ENCODE measurements at regions not wholly inside any gene's neighbourhood (a gene's known extent, or its start where the extent isn't known, plus 50 kb on each side); places are given as distances from the start of the nearest gene placed in this dataset.

DNA sequence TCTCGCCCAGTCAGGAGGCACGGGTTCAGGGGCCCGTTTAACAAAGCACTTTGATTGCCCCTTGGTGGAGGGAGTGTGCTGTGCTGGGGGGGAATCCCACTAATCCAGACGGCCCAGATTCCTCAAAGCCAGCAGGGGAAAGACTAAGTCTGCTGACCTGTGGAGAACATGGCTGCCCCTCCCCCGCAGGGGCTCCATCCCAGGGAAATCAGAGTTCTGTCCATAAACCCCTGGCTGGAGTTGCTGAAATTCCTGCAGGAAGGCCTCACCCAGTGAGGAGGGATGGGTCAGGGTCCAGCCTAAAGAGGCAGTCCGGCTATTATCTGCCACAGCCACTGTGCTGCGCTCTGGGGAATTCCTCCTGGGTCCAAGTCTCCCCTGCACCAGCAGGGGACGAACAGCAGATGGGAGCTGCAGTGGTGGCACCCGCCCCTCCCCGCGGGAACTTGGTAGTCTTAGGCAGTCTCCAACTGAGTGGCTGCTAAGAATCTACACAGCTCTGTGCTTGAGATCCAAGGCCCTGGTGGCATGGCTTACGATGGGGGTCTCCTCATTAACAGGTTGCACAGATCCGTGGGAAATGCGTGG is 174.0 kb upstream of the DAB2 start:
- no peak for DNase-seq (ENCODE audit: extremely low read depth, low read depth, low spot score)

DNA sequence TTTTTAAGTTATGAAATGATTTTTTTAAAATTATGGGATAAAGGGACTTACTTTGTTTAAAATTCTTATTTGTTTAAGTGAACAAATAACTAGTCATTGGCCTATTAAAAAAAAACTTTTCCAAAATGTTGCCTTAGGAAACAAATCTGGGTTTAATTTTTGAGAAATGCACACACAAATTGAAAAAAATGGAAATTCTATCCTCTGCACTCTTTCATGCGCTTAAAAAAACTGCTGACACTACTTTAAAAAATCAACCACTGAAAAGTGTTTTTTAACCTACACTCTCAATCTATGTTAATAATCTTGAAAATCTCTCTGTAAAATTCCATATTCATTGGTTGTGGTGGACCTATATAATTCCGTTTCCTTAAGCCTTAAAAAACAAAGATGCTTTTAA is 163.4 kb upstream of the DAB2 start:
- no peak for DNase-seq (ENCODE audit: extremely low read depth, low read depth, low spot score)

DNA sequence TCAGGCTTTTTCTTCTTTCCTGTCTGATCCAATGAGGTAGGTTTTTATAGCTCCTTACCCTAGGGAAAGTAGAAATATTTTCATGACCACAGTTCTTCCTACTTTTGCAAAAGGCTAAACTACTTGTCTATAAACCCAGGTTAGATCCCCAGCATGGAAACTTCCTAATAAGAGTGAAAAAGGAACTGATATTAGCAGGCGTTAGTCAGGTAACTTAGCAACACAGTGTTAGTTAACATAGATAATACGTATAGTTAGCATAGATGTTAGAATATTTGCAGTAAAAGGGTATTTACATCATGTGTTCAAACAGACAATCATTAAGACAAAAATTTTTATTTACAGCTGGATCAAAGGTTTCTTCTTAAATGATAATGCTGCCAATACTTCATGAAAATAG is 162.9 kb upstream of the DAB2 start:
- no peak for DNase-seq (ENCODE audit: extremely low read depth, low read depth, low spot score)

DNA sequence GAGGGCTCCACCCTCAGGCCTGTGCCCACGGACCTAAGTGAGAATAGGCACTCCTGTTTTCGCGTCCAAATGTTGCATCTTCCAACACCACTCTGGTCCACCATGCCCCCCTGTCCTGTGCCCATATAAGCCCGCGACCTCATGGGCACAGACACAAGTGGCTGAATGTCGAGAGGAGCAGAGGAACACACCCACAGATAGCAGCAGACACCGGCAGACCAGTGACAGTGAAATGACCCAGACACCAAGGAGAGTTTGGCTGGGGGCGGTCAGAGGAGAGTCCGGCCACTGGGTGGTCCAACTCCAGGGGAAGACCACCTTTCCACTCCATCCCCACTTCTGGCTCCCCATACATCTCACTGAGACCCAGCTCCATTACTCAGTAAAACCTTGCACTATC is 161.4 kb upstream of the DAB2 start:
- DNase-seq (ENCODE audit: extremely low read depth, low read depth, low spot score) = no peak

DNA sequence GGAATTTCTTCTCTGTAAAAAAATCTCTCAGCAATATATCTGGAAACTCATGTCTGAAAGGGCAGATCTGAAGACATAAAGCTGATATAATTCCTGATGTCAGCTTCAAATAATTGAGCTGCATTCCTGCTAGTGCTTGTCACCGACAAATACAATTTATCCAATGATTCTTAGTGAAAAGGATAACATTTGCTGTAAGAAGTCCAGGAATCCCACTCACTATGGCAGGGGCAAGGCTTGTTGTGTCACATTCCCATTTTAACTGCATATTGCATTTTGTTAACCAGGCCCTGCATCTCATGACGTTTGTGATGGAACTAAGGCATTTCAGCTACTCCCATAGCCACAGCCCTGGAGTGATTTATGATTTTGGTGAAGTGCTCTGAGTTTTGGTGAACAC is 160.1 kb upstream of the DAB2 start:
- no peak for DNase-seq (ENCODE audit: extremely low read depth, low read depth, low spot score)

DNA sequence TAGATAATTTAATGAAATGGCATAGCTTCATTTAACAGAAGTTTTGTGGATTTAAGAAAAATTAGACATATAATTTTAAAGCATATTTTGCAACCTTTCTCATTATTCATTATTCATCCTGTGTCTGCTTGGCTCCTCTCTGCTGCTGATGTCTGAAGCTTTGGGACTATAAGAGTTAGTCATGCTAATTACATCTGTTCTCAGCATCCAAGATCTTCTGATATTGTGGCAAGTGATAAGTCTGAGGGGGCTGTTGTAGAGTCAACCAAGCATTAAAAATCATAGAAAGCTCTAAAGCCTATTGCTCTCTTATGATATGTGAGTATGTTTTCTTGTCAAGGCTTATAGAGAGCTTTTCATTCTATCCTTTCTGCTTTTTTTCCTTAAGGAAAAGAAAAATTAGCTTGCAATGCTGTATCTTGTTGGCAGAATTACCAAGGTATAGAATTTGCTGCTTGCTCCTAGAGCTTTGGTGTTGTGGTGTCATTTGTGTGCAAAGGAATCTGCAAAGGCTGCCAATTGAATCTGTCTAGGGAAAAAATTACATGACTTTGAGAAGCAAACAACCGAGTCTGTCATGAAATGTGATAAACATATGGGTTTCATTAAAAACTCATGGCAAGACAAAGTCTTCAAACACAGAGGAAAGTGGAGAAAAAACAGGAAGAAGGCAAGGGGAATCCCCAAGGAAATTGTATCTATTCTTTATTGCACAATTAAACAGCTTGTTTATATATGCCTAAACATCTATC is 156.1 kb upstream of the DAB2 start:
- no peak for DNase-seq (ENCODE audit: extremely low read depth, low read depth, low spot score)

DNA sequence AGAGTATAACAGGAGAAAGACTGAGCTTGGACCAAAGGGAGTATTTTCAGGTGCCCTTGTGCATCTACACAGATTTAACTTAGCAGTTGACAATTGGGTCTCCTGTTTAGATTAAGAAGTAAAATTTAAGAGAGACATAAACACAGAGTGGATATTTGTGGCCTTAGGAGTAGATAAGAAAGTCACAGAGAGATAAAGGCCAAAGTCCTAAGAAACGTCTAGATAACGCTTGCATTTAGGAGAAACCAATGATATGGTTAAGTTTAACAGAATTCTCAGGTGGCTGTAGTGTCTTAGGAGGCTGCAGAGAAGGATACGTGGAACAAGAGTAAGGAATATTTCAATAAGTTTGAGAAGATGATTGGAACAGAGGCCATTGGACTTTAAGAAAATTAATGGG is 155.0 kb upstream of the DAB2 start:
- DNase-seq (ENCODE audit: extremely low read depth, low read depth, low spot score) = no peak

DNA sequence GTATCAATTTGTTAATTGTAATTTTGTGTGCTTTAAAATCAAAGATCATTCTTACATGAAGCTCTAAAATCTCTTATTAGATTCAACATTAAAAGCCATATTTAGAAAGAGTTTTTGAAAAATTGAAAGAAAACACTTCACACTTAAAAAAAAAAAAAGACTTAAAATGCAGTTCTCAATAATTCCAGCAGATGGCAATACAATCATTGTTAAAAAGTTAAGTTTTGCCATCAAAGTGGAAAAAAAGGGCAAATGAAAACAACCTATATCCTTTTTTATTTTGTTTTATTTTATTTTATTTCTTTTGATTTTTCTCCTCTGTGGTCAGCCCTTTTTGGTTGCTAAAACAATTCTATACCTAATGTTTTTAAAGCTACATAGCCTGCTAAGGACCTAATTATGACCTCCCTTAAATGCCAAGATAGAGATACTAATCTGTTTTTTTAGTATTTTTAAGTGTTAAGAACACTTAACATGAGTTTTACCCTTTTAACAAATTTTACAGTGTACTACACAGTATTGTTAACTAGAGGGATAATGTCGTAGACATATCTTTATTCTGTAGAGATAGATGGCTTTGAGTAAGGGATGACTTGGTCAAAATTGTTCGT is 154.2 kb upstream of the DAB2 start:
- no peak for DNase-seq (ENCODE audit: extremely low read depth, low read depth, low spot score)

DNA sequence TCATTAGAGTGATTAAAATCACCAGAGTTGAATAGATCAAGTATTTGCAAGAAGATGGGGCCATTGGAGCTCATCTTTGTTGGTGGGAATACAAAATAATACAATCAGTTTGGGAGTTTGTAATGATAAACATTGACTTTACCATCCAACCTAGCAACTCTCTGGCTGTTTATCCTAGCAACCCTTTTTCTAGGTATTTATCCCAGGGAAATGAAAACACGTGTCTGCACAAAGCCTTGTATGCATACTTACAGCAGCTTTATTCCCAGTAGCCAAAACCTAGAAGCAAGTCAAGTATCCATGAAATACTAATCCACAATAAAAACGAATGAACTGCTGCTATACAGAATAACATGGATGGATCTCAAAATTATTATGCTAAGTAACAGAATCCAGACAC is 152.7 kb upstream of the DAB2 start:
- no peak for DNase-seq (ENCODE audit: extremely low read depth, low read depth, low spot score)

DNA sequence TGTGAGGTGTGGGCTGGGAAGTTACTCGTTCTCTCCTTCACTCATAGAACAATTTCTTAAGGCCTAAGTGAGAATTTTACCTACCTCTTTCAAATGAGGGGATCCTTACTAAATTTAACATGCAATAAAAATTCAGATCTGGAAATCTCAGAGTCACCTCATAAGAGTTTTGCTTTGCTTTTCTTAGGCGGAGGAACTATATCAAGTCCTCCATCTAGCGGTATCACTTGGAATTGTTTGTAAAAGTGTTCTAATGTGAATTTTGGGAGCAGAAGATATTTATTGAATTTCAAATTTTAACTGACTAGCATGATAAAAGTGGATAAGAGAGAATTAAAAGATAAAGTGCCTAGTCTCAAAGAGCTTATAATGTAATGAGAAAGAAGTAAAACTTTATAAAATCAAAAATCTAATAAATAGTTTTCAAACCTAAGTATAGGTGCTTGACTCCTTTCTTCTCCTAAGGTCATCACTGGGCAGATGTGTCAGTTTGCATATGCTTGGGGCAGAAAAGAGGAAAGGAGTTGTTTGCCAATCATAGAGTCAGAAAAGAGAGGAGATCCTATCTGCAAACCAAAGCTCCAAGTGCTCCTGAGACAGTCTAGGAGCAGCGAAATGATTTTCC is 145.7 kb upstream of the DAB2 start:
- DNase-seq (ENCODE audit: extremely low read depth, low read depth, low spot score) = peak; percentile 58

DNA sequence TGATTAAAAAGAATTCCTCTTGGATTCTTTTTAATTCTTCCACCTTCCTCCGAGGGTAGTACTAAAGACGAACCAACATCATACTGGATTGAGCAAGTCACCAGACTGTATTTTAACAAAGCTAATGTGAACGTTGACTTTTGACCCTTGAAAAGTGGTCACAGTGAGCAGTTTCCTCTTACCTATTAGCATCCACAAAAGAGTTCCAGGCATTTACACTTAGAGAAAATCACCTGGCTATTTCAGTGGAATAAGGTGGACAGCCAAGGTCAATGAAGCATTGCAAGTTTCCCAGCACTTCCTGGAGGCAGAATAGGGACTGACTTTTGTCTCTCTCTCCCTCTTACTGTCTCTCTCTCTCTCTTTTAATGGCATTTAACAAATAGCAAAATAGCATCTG is 145.1 kb upstream of the DAB2 start:
- DNase-seq (ENCODE audit: extremely low read depth, low read depth, low spot score) = no peak

DNA sequence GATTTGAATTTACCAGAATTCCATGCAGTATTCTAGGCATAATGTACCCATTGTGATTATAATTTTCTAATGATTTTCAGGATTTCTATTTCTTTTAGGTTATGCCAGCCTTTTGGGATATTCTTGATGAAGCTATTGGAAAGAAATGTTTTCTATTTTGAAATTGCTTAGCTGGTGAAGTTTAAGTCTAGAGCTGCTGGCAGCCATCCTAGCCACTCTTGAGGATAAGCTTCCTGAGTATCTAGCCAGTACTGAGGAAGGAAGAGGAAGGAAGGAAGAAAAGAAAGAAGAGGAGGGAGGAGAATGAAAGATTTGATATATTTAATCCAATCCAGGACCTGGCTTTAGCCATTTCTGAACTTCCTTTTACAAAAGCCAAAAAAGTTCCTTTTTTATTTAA is 142.1 kb upstream of the DAB2 start:
- no peak for DNase-seq (ENCODE audit: extremely low read depth, low read depth, low spot score)

DNA sequence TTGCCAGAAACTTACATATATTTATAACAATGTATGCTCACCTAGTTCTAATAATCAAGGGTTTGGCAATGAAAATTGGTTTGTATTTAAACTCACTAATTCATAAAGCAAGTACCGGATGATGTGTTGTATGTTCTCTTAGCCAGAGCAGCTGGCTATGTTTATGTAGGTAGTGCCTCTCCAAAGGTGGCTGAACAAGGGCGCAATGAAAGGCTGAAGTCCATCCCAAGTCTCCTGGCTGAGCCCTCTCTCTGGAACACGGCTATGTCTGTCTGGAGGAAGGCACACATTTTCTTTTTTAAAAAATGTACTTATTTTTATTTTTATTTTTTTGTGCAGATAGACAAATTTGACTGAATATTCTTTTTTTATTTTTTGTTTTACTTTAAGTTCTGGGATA is 141.2 kb upstream of the DAB2 start:
- DNase-seq (ENCODE audit: extremely low read depth, low read depth, low spot score) = no peak

DNA sequence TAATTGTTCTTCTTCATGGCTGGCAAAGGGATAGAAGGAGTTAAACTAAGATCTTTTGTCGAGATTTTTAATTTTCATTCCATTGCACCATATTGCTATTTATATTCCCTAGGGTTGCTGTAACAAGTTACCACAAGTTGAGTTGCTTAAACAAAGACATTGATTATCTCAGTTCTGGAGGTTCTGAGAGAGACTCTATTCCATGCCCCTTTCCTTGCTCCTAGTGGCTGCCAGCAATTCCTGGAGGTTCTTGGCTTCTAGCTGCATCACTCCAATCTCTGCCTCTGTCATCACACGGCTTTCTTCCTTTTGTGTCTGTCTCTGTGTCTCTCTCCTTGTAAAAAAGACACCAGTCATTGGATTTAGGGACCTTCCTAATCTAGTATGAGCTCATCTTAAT is 136.6 kb upstream of the DAB2 start:
- no peak for DNase-seq (ENCODE audit: extremely low read depth, low read depth, low spot score)

DNA sequence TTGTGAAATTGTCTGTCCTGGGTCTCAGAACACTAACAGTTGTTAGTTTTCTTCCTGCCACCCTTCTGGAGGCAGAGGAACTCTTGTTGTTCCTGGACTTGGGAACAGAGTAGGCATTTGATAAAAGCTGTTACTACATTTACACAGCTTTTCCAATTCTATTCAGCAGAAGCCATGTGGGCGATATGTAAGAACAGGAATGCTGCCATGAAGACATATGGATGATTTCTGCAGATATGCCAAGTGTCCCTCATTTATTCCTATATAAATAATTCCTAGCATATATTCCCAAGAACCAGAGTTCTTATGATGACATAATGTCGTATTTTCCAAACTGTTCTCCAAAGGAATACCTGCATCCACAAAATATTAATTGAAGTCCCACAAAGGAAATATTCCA is 135.9 kb upstream of the DAB2 start:
- DNase-seq (ENCODE audit: extremely low read depth, low read depth, low spot score) = no peak

DNA sequence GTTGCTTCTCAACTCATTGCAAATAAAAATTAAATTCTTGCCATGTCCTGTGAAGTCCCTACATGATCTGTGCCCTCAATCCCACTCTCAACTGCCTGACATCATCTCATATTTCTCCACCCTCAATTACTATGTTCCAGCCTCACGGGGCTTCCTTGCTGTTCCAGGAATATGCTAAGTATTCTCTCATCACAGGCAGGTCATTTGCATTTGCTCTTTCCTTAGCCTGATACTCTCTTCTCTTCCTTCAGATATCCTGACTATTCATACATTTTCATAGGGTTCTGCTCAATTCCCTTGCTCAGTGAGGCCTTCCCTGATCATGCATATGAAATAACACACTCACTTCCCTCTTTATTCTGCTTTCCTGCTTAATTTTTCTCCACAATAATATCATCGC is 135.1 kb upstream of the DAB2 start:
- DNase-seq (ENCODE audit: extremely low read depth, low read depth, low spot score) = no peak

DNA sequence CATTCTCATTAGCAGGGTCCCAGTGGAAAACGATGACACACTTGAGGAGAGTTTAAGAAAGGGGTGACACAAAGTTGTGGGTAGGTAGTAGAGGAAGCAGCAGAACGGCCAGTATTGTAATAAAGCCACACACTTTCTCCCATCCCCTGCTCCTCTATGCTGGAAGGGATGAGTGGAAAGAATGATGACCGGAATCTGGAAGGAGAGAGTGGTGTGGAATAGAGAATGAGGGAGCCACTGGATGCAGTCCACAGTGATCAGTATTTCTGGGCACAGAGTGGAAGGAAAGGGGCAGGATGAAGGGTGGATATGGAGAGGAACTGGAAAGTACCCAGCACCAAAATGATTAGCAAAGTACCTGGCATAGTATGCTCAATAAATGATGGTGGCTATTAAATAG is 133.8 kb upstream of the DAB2 start:
- no peak for DNase-seq (ENCODE audit: extremely low read depth, low read depth, low spot score)

DNA sequence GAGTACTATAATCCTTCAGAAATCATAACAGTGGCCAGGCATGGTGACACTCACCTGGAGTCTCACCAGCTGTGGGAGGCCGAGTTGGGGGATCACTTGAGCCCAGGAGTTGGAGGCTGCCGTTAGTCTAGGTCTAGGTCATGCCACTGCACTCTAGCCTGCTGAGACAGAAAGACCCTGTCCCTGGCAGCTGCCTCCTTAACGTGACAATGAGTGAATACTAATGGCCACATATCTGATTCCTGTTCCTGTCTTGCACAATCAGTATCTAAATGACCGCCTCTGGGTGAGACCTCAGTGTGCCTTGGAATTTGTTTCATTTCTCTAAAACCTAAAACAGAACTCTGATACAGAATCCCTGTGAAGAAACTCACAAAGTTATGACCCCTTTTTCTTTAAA is 131.0 kb upstream of the DAB2 start:
- no peak for DNase-seq (ENCODE audit: extremely low read depth, low read depth, low spot score)

DNA sequence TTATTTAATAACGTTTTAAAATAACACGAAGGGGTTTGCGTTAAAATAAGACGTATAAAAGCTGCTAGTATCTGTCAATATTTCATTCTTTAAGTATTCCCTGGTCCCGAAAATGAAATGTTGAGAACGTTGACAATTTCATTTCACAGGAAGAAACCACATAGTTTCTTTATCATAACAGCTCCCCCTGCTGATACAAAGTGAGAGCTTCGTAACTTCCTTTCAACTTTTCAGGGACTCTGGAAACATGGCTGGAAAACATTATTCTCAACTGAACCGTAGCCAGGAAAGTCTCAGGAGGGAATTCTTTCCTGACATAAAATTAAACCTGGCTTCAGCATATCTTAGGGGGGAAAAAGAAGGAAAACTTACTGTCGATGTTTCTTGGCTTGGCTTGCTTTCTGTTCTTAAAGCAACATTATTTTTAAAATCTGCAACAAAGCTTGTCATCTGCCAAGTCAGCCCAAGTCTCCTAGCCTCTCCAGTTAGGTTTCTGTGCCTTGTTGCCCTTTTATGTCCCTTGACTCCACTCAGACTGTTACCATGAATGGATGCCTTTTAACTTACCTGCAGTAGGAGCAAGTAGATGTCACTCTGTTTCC is 122.9 kb upstream of the DAB2 start:
- DNase-seq (ENCODE audit: extremely low read depth, low read depth, low spot score) = no peak

DNA sequence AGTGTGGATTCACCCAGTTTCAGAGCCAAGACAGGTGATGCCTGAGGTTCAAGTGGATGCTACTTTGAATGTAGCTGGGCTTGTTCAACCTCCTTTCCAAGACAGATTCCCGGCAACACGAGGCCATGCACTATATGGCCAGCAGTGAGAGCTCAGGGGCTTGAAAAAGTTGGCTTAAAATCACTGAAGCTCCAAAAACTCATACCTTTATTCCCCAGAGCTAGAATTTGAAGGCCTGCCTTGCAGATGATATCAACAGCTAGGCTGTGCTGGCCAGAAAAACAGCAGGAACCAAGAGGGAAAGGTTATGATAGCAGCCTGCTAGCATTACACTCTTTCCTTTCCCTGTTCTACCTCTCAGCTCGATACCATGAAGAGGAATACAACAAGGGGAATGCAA is 120.2 kb upstream of the DAB2 start:
- no peak for DNase-seq (ENCODE audit: extremely low read depth, low read depth, low spot score)

DNA sequence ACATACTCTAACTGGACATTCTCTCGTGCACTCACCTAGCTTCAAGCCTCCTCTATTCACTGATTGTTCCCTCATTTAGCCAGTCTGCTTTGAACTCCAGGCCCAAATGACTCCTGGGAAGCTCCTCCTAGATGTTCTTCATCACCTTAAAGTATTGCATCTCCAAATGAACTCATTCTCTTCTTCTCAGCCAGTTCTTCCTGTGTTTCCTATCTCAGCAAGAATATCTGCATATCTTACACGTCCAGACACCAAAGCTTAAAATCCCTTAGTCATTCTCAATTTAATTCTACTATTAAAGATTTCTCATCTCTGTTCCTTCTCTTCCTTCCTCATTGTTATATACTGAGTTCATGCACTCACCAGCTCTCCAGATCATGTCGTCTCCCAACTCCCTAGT is 118.6 kb upstream of the DAB2 start:
- DNase-seq (ENCODE audit: extremely low read depth, low read depth, low spot score) = no peak

Data from glomerular endothelial cell (primary cell).